GM12892 (cell line): ENCODE measurements at regions not wholly inside any gene's neighbourhood (a gene's known extent, or its start where the extent isn't known, plus 50 kb on each side); places are given as distances from the start of the nearest gene placed in this dataset.

Experiments
- POLR2A ChIP-seq: IDR thresholded peaks from 2 replicates; pipeline ENCODE4 v1.6.1; 2011; ENCODE audit warnings: low read depth, low read length, control low read depth
- POLR2AphosphoS5 ChIP-seq: IDR thresholded peaks from 2 replicates; pipeline ENCODE4 v1.6.1; 2011; ENCODE audit warnings: low read depth, low read length, control low read depth

- TF ChIP-seq POLR2AphosphoS5 (no peak), POLR2A (no peak)
Measured at GRCh38 chr9:71209890-71210289, 88.5 kb upstream of the TRPM3 start.
